Endothelial cell (in vitro differentiated cells): ENCODE measurements at regions not wholly inside any gene's neighbourhood (a gene's known extent, or its start where the extent isn't known, plus 50 kb on each side); places are given as distances from the start of the nearest gene placed in this dataset.
A peak's percentile ranks its signal among the peaks of the same experiment; 100 is the strongest.

ENCODE experiments used
- DNase-seq: peaks from one replicate; pipeline ENCODE4 v3.0.0; 2021; ENCODE audit warnings: low spot score
- H3K27ac Mint-ChIP-seq: one replicate; pipeline ENCODE4 v1.8.0; 2021; ENCODE audit warnings: mixed read lengths, inconsistent platforms; ENCODE audit not compliant: unreplicated experiment
- H3K27me3 Mint-ChIP-seq: one replicate; pipeline ENCODE4 v1.8.0; 2021; ENCODE audit warnings: mild to moderate bottlenecking, moderate library complexity, mixed read lengths, inconsistent platforms; ENCODE audit not compliant: unreplicated experiment
- H3K36me3 Mint-ChIP-seq: one replicate; pipeline ENCODE4 v1.8.0; 2021; ENCODE audit warnings: mild to moderate bottlenecking, low read depth, mixed read lengths, inconsistent platforms; ENCODE audit not compliant: unreplicated experiment
- H3K4me1 Mint-ChIP-seq: one replicate; pipeline ENCODE4 v1.8.0; 2021; ENCODE audit warnings: mild to moderate bottlenecking, mixed read lengths, inconsistent platforms; ENCODE audit not compliant: unreplicated experiment
- H3K4me3 Mint-ChIP-seq: one replicate; pipeline ENCODE4 v1.8.0; 2021; ENCODE audit warnings: mild to moderate bottlenecking, mixed read lengths, inconsistent platforms; ENCODE audit not compliant: unreplicated experiment
- H3K9me3 Mint-ChIP-seq: one replicate; pipeline ENCODE4 v1.8.0; 2021; ENCODE audit warnings: mixed read lengths, inconsistent platforms; ENCODE audit not compliant: unreplicated experiment
- TF ChIP-seq, protein P1 (sequence below): fragments of 200-600 bp; sonication (generic); IDR thresholded peaks from one replicate; pipeline ENCODE4 v1.5.0; 2021; ENCODE audit warnings: antibody characterized with exemption; ENCODE audit not compliant: unreplicated experiment

- no peaks in the 10 kb centered on the region for H3K27me3 Mint-ChIP-seq
- DNase-seq = no peak
- H3K4me3 Mint-ChIP-seq = no peak overlapping the region
- H3K36me3 Mint-ChIP-seq = no peaks in the 10 kb centered on the region
- TF ChIP-seq, protein P1, sequence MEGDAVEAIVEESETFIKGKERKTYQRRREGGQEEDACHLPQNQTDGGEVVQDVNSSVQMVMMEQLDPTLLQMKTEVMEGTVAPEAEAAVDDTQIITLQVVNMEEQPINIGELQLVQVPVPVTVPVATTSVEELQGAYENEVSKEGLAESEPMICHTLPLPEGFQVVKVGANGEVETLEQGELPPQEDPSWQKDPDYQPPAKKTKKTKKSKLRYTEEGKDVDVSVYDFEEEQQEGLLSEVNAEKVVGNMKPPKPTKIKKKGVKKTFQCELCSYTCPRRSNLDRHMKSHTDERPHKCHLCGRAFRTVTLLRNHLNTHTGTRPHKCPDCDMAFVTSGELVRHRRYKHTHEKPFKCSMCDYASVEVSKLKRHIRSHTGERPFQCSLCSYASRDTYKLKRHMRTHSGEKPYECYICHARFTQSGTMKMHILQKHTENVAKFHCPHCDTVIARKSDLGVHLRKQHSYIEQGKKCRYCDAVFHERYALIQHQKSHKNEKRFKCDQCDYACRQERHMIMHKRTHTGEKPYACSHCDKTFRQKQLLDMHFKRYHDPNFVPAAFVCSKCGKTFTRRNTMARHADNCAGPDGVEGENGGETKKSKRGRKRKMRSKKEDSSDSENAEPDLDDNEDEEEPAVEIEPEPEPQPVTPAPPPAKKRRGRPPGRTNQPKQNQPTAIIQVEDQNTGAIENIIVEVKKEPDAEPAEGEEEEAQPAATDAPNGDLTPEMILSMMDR = peak; percentile 68
- H3K27ac Mint-ChIP-seq = no peak overlapping the region
- no peaks in the 10 kb centered on the region for H3K9me3 Mint-ChIP-seq
- no peaks in the 10 kb centered on the region for H3K4me1 Mint-ChIP-seq
These were observed 377.8 kb upstream of the CHRM3 start for GRCh38 chr1:239008568-239008967.

- no peak overlapping the region for H3K4me3 Mint-ChIP-seq
- H3K27ac Mint-ChIP-seq = no peak overlapping the region
- DNase-seq = no peak
- no peaks in the 10 kb centered on the region for H3K36me3 Mint-ChIP-seq
- H3K27me3 Mint-ChIP-seq = no peaks in the 10 kb centered on the region
- TF ChIP-seq, protein P1 = no peak
- no peaks in the 10 kb centered on the region for H3K4me1 Mint-ChIP-seq
- H3K9me3 Mint-ChIP-seq = no peaks in the 10 kb centered on the region
These were observed 380.1 kb upstream of the CHRM3 start for GRCh38 chr1:239006276-239006675.

- H3K27me3 Mint-ChIP-seq = no peaks in the 10 kb centered on the region
- no peaks in the 10 kb centered on the region for H3K4me1 Mint-ChIP-seq
These were observed 386.4 kb upstream of the CHRM3 start for GRCh38 chr1:238999944-239000343.

GRCh38 chr1:238998577-238998976 lies 387.8 kb upstream of the CHRM3 start:
- Mint-ChIP-seq H3K4me3 (no peak overlapping the region), H3K9me3 (no peaks in the 10 kb centered on the region), H3K27ac (no peak overlapping the region), H3K36me3 (no peaks in the 10 kb centered on the region), H3K27me3 (no peaks in the 10 kb centered on the region), H3K4me1 (no peaks in the 10 kb centered on the region)
- TF ChIP-seq, protein P1 = no peak
- DNase-seq = no peak

More at GRCh38 chr1:238999944-239000343, 386.4 kb upstream of the CHRM3 start:
- Mint-ChIP-seq H3K36me3 (no peaks in the 10 kb centered on the region), H3K27ac (no peak overlapping the region), H3K9me3 (no peaks in the 10 kb centered on the region), H3K4me3 (no peak overlapping the region)
- no peak for DNase-seq
- TF ChIP-seq, protein P1 = no peak

DNA sequence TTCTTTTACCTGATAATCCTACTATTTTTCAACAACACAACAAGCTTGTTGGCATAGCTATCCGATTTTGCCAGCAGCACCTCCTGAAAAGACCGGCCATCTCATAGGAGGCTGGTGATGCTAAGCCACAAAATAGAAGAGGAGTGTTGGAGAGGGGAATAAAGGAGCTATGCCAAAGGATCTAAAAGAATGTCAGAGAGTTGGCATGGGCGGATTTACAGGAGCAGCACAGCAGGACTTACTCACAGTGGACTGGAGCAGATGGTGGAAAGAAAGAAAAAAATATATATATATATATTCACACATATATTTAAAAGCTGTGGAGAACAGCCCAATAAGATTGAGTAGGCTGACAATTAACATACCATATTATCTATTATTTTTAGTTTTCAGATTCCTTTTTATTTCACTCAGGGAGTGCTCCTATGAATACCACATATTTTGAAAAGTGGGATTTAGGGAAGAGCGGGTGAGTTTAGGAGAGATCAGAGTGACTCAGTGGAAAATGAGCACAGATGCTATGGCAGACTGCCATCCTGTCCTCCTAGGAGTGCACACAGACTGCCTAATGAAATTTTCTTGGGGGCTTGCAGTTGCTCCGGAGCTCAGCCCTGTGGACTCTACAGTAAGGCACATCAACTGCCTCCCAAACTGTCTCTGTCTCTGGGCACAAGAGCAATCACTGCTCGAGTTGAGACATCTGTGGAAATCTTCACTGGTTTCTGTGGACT lies 394.4 kb upstream of the CHRM3 start:
- Mint-ChIP-seq H3K36me3 (no peaks in the 10 kb centered on the region), H3K4me3 (no peak overlapping the region), H3K27ac (no peak overlapping the region), H3K4me1 (no peaks in the 10 kb centered on the region), H3K27me3 (no peaks in the 10 kb centered on the region), H3K9me3 (no peaks in the 10 kb centered on the region)
- DNase-seq = no peak
- TF ChIP-seq, protein P1 = no peak
